ENCODE measurements at regions not wholly inside any gene's neighbourhood (a gene's known extent, or its start where the extent isn't known, plus 50 kb on each side); places are given as distances from the start of the nearest gene placed in this dataset.

GRCh38 chr16:79390481-79391051 is 210.0 kb downstream of the MAF start:
- TF ChIP-seq CTCF (IDR thresholded peaks at IDR 0.05; ENCODE audit: insufficient read depth, low read length, poor library complexity, severe bottlenecking), result no peak
- no peak for DNase-seq (ENCODE audit: extremely low read depth, insufficient read length)
- H3K36me3 ChIP-seq (ENCODE audit: control insufficient read depth, insufficient read depth, low read length), result no peaks in the 10 kb centered on the region
- no peaks in the 10 kb centered on the region for H3K27me3 ChIP-seq (replicated peaks; ENCODE audit: control insufficient read depth, insufficient read depth, low read length)
- no peak overlapping the region for H3K4me3 ChIP-seq (replicated peaks; ENCODE audit: low read depth, low read length)

- no peak for DNase-seq (ENCODE audit: extremely low read depth, insufficient read length)
- no peak overlapping the region for H3K4me3 ChIP-seq (replicated peaks; ENCODE audit: low read depth, low read length)
- no peak for TF ChIP-seq CTCF (IDR thresholded peaks at IDR 0.05; ENCODE audit: insufficient read depth, low read length, poor library complexity, severe bottlenecking)
- no peaks in the 10 kb centered on the region for H3K27me3 ChIP-seq (replicated peaks; ENCODE audit: control insufficient read depth, insufficient read depth, low read length)
- no peaks in the 10 kb centered on the region for H3K36me3 ChIP-seq (ENCODE audit: control insufficient read depth, insufficient read depth, low read length)
These were observed 212.1 kb downstream of the MAF start for GRCh38 chr16:79388396-79388795.

- TF ChIP-seq CTCF (IDR thresholded peaks at IDR 0.05; ENCODE audit: insufficient read depth, low read length, poor library complexity, severe bottlenecking), result no peak
- no peak for DNase-seq (ENCODE audit: extremely low read depth, insufficient read length)
These were observed 214.2 kb downstream of the MAF start for GRCh38 chr16:79386299-79386698.

GRCh38 chr16:79381603-79382042 is 218.9 kb downstream of the MAF start:
- Histone ChIP-seq H3K4me3 (replicated peaks; ENCODE audit: low read depth, low read length) (no peak overlapping the region), H3K36me3 (ENCODE audit: control insufficient read depth, insufficient read depth, low read length) (no peaks in the 10 kb centered on the region), H3K27me3 (replicated peaks; ENCODE audit: control insufficient read depth, insufficient read depth, low read length) (no peaks in the 10 kb centered on the region)
- DNase-seq (ENCODE audit: extremely low read depth, insufficient read length), result no peak
- TF ChIP-seq CTCF (IDR thresholded peaks at IDR 0.05; ENCODE audit: insufficient read depth, low read length, poor library complexity, severe bottlenecking), result no peak

More at GRCh38 chr16:79386299-79386698, 214.2 kb downstream of the MAF start:
- H3K4me3 ChIP-seq (replicated peaks; ENCODE audit: low read depth, low read length), result no peak overlapping the region
- H3K36me3 ChIP-seq (ENCODE audit: control insufficient read depth, insufficient read depth, low read length), result no peaks in the 10 kb centered on the region
- no peaks in the 10 kb centered on the region for H3K27me3 ChIP-seq (replicated peaks; ENCODE audit: control insufficient read depth, insufficient read depth, low read length)

GRCh38 chr16:79380995-79381602 is 219.4 kb downstream of the MAF start:
- no peak for TF ChIP-seq CTCF (IDR thresholded peaks at IDR 0.05; ENCODE audit: insufficient read depth, low read length, poor library complexity, severe bottlenecking)
- DNase-seq (ENCODE audit: extremely low read depth, insufficient read length), result no peak
- Histone ChIP-seq H3K4me3 (replicated peaks; ENCODE audit: low read depth, low read length) (no peak overlapping the region), H3K36me3 (ENCODE audit: control insufficient read depth, insufficient read depth, low read length) (no peaks in the 10 kb centered on the region), H3K27me3 (replicated peaks; ENCODE audit: control insufficient read depth, insufficient read depth, low read length) (no peaks in the 10 kb centered on the region)
